WTC11 (cell line): ENCODE measurements at regions not wholly inside any gene's neighbourhood (a gene's known extent, or its start where the extent isn't known, plus 50 kb on each side); places are given as distances from the start of the nearest gene placed in this dataset.

Source experiments
- ATAC-seq: fragments of 200-7000 bp; cut with Tn5 transposase; 2 replicates; pipeline ENCODE4 v1.10.0; 2021; ENCODE audit warnings: mild to moderate bottlenecking, moderate library complexity
- CTCF ChIA-PET: fragments of 300-600 bp; sonication (Branson Sonifier 250); formaldehyde crosslinking; loops from one replicate; lab custom pipeline; 2021; ENCODE audit warnings: antibody characterized with exemption; lab: Charles Lee
- POLR2A ChIA-PET: fragments of 350-600 bp; sonication (Branson Sonifier 250); formaldehyde crosslinking; loops from one replicate; lab custom pipeline; 2021; ENCODE audit warnings: antibody characterized with exemption; lab: Charles Lee
- DNase-seq: peaks from one replicate; pipeline ENCODE4 v3.0.0; 2021; ENCODE audit warnings: low spot score
- H3K27ac Mint-ChIP-seq: 2 replicates; pipeline ENCODE4 v1.8.0; 2021; ENCODE audit warnings: mixed read lengths
- H3K27me3 Mint-ChIP-seq: 2 replicates; pipeline ENCODE4 v1.8.0; 2021; ENCODE audit warnings: low read depth, mild to moderate bottlenecking, moderate library complexity, mixed read lengths
- H3K36me3 Mint-ChIP-seq: 2 replicates; pipeline ENCODE4 v1.8.0; 2021; ENCODE audit warnings: mixed read lengths
- H3K4me1 Mint-ChIP-seq: 2 replicates; pipeline ENCODE4 v1.8.0; 2022; ENCODE audit warnings: mixed read lengths
- H3K4me3 Mint-ChIP-seq: 2 replicates; pipeline ENCODE4 v1.8.0; 2021; ENCODE audit warnings: mild to moderate bottlenecking, moderate library complexity, mixed read lengths
- H3K9me3 Mint-ChIP-seq: 2 replicates; pipeline ENCODE4 v1.8.0; 2021; ENCODE audit warnings: mixed read lengths
- ATF2 ChIP-seq: sonication (generic); formaldehyde crosslinking; IDR thresholded peaks from 2 replicates; pipeline ENCODE4 v1.8.1; 2022; ENCODE audit warnings: low read depth, missing genetic modification reagents, borderline replicate concordance
- ATF3 ChIP-seq: sonication (generic); formaldehyde crosslinking; conservative IDR thresholded peaks from 2 replicates; pipeline ENCODE4 v1.8.1; 2022; ENCODE audit warnings: mild to moderate bottlenecking, missing genetic modification reagents
- E2F5 ChIP-seq: sonication (generic); formaldehyde crosslinking; IDR thresholded peaks from 2 replicates; pipeline ENCODE4 v1.8.1; 2022; ENCODE audit warnings: mild to moderate bottlenecking, moderate library complexity, missing genetic modification reagents
- EMX1 ChIP-seq: fragments of 250-450 bp; sonication (Bioruptor Pico); IDR thresholded peaks from 2 replicates; pipeline ENCODE4 v1.8.0; 2021; ENCODE audit warnings: mild to moderate bottlenecking
- FOXP4 ChIP-seq: sonication (generic); formaldehyde crosslinking; IDR thresholded peaks from 2 replicates; pipeline ENCODE4 v1.8.0; 2022; ENCODE audit warnings: mild to moderate bottlenecking, missing genetic modification reagents
- JUN ChIP-seq: sonication (generic); formaldehyde crosslinking; IDR thresholded peaks from 2 replicates; pipeline ENCODE4 v1.8.0; 2023; ENCODE audit warnings: mild to moderate bottlenecking, missing genetic modification reagents
- KAT7 ChIP-seq: sonication (generic); formaldehyde crosslinking; IDR thresholded peaks from 2 replicates; pipeline ENCODE4 v1.8.1; 2023; ENCODE audit warnings: missing genetic modification reagents, mild to moderate bottlenecking, borderline replicate concordance
- MXD4 ChIP-seq: fragments of 250-450 bp; sonication (Bioruptor Pico); IDR thresholded peaks from 2 replicates; pipeline ENCODE4 v1.8.0; 2021; ENCODE audit warnings: mild to moderate bottlenecking, moderate library complexity, borderline replicate concordance
- NFE2L1 ChIP-seq: sonication (generic); formaldehyde crosslinking; IDR thresholded peaks from 2 replicates; pipeline ENCODE4 v1.8.1; 2023; ENCODE audit warnings: missing genetic modification reagents
- OVOL2 ChIP-seq: fragments of 250-450 bp; sonication (Bioruptor Pico); IDR thresholded peaks from 2 replicates; pipeline ENCODE4 v1.9.0; 2021; ENCODE audit warnings: mild to moderate bottlenecking, borderline replicate concordance
- TP53 ChIP-seq: sonication (generic); formaldehyde crosslinking; IDR thresholded peaks from 2 replicates; pipeline ENCODE4 v1.8.1; 2023; ENCODE audit warnings: mild to moderate bottlenecking, missing genetic modification reagents
- USF2 ChIP-seq: sonication (generic); formaldehyde crosslinking; IDR thresholded peaks from 2 replicates; pipeline ENCODE4 v1.8.1; 2023; ENCODE audit warnings: mild to moderate bottlenecking, missing genetic modification reagents, moderate library complexity
- ZNF423 ChIP-seq: fragments of 250-450 bp; sonication (Bioruptor Pico); IDR thresholded peaks from 2 replicates; pipeline ENCODE4 v2.1.2; 2022; ENCODE audit warnings: mild to moderate bottlenecking, moderate library complexity
- ZNF512 ChIP-seq: sonication (generic); formaldehyde crosslinking; IDR thresholded peaks from 2 replicates; pipeline ENCODE4 v1.8.1; 2022; ENCODE audit warnings: missing genetic modification reagents, borderline replicate concordance
- ZNF532 ChIP-seq: fragments of 250-450 bp; sonication (Bioruptor Pico); IDR thresholded peaks from 2 replicates; pipeline ENCODE4 v1.9.0; 2021; ENCODE audit warnings: mild to moderate bottlenecking, borderline replicate concordance

GRCh38 chr9:129272348-129273025 lies 94.4 kb upstream of the IER5L start:
- ATAC-seq (no peak), DNase-seq (no peak)
- H3K27me3 Mint-ChIP-seq: peaks cover 3% of the 10 kb centered on the region; the same call in 1 of the 2 replicates
- CTCF ChIA-PET: interaction anchor here (0.6 kb wide), 1 partner anchor 190 kb away, joined by 3 read pairs; no protein-coding TSS in a partner anchor
- H3K27ac Mint-ChIP-seq: no peak overlapping the region
- no peaks in the 10 kb centered on the region for H3K36me3 Mint-ChIP-seq
- no peak for TF ChIP-seq ZNF423 (CRISPR knock-in tag)
- no peak for TF ChIP-seq USF2 (CRISPR knock-in tag)
- TF ChIP-seq ZNF512 (CRISPR knock-in tag): no peak
- no peak for TF ChIP-seq E2F5 (CRISPR knock-in tag)
- no peak for TF ChIP-seq JUN (CRISPR knock-in tag)
- TF ChIP-seq ATF3 (CRISPR knock-in tag): no peak
- TF ChIP-seq NFE2L1 (CRISPR knock-in tag): no peak
- no peak for TF ChIP-seq OVOL2 (CRISPR knock-in tag)
- no peak for TF ChIP-seq EMX1
- no peak for TF ChIP-seq ZNF532
- no peak for TF ChIP-seq TP53
- peaks cover 31% of the 10 kb centered on the region for H3K4me1 Mint-ChIP-seq
- peaks cover 5% of the 10 kb centered on the region; the same call in 1 of the 2 replicates for H3K9me3 Mint-ChIP-seq
- POLR2A ChIA-PET: interaction anchor here (1.2 kb wide), 1 partner anchor 10 kb away, joined by 3 read pairs; no protein-coding TSS in a partner anchor
- H3K4me3 Mint-ChIP-seq: no peak overlapping the region

GRCh38 chr9:129270903-129271431 lies 92.9 kb upstream of the IER5L start:
- Mint-ChIP-seq H3K27ac (peak overlapping the region; percentile 12; the same call in 1 of the 2 replicates), H3K27me3 (peaks cover 3% of the 10 kb centered on the region; the same call in 1 of the 2 replicates), H3K36me3 (no peaks in the 10 kb centered on the region), H3K9me3 (peaks cover 5% of the 10 kb centered on the region; the same call in 1 of the 2 replicates), H3K4me1 (peaks cover 15% of the 10 kb centered on the region), H3K4me3 (no peak overlapping the region)
- no peak for ATAC-seq
- POLR2A ChIA-PET: no interaction called here
- CTCF ChIA-PET: no interaction called here
- no peak for DNase-seq
- TF ChIP-seq OVOL2 (CRISPR knock-in tag): no peak
- TF ChIP-seq ZNF532: no peak
- TF ChIP-seq USF2 (CRISPR knock-in tag): no peak
- no peak for TF ChIP-seq ATF2
- TF ChIP-seq FOXP4 (CRISPR knock-in tag): no peak
- no peak for TF ChIP-seq KAT7 (CRISPR knock-in tag)
- no peak for TF ChIP-seq MXD4 (CRISPR knock-in tag)
